ENCODE measurements at regions not wholly inside any gene's neighbourhood (a gene's known extent, or its start where the extent isn't known, plus 50 kb on each side); places are given as distances from the start of the nearest gene placed in this dataset.

DNA sequence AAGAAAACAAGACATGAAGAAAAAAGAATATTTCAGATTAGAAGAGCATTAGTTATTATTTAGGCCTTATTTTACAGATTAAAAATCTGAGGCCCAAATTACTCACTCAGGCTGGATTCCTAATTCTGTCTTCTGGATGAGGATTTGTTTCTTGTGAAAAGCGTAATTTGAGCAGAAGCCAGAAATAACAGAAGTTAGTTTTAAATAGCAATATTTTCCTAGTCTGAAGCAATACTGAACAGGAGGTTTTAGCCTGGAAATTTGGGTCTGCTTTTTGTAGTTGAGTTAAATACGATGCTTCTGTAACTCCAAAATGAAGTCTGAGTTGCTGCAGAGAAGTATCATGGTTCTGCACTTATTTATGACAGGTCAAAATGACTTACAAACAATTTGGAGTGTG lies 124.9 kb downstream of the RTL3 start:
- Mint-ChIP-seq H3K4me3 (no peak overlapping the region), H3K36me3 (ENCODE audit: insufficient read depth) (no peaks in the 10 kb centered on the region), H3K9me3 (no peaks in the 10 kb centered on the region), H3K27me3 (no peaks in the 10 kb centered on the region), H3K4me1 (no peaks in the 10 kb centered on the region), H3K27ac (ENCODE audit: low read depth) (peak overlapping the region; percentile 52)
- DNase-seq (ENCODE audit: low spot score in 2 of 2) (no peak), ATAC-seq (replicated peaks; ENCODE audit: extremely low read depth, poor library complexity, severe bottlenecking) (no peak)

DNA sequence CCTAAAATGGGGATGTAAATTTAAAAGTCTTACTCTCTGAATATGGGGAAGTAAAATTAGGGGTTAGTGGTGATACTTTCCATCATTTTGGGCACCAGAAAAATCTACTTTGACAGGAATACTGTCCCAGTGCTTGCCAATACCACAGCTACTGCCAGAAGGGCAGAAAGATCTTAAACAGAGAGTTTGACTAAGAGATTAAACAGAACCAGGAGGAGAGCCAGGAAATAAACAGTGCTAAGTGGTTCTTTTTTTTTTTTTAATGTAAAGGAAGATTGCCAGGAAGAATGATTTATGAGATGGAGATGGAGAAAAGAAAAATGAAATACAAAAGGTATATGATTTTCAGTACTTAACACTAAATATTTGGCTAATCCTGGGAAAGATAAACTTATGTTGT lies 126.8 kb downstream of the RTL3 start:
- no peak for ATAC-seq (replicated peaks; ENCODE audit: extremely low read depth, poor library complexity, severe bottlenecking)
- no peaks in the 10 kb centered on the region for H3K36me3 Mint-ChIP-seq (ENCODE audit: insufficient read depth)
- H3K27ac Mint-ChIP-seq (ENCODE audit: low read depth), result no peak overlapping the region
- DNase-seq (ENCODE audit: low spot score in 2 of 2), result no peak
- no peaks in the 10 kb centered on the region for H3K4me1 Mint-ChIP-seq
- H3K9me3 Mint-ChIP-seq, result no peaks in the 10 kb centered on the region
- no peak overlapping the region for H3K4me3 Mint-ChIP-seq
- H3K27me3 Mint-ChIP-seq, result no peaks in the 10 kb centered on the region

DNA sequence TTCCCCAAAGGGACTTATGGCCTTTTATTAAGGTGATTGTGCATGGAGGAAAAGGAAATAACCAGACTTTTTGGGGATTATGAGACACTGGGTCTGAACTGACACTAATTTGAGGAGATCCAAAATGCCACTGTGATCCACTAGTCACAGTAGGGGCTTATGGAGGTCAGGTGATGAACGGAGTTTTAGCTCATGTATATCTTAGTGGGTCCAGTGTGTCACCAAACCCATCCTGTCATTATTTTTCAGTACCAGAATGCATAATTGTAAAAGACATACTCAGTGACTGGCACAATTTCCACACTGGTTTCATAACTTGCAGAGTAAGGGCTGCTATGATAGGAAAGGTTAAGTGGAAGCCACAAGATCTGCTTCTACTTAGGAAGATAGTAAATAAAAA lies 131.3 kb downstream of the RTL3 start:
- Mint-ChIP-seq H3K4me3 (no peak overlapping the region), H3K9me3 (no peaks in the 10 kb centered on the region), H3K27me3 (no peaks in the 10 kb centered on the region), H3K4me1 (no peaks in the 10 kb centered on the region), H3K27ac (ENCODE audit: low read depth) (no peak overlapping the region), H3K36me3 (ENCODE audit: insufficient read depth) (no peaks in the 10 kb centered on the region)
- DNase-seq (ENCODE audit: low spot score in 2 of 2) (no peak), ATAC-seq (replicated peaks; ENCODE audit: extremely low read depth, poor library complexity, severe bottlenecking) (no peak)

DNA sequence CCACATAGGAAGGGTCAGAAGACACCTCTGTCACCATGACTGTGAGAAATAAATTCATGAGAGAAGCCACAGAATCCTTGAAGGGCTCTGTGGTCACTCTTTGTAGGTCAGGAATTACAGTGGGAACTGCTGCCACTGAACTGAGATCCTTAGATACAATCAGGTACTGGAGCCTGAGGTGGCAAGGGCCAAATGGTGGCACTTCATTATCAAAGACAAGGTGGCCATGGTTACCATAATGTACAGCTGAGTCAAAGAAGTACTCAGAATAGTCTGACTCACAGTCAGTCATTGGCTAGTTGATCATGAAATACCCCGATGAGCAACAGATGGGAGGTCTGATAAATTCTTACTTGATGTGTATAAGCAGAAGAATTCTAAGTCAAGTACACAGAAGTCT lies 131.9 kb downstream of the RTL3 start:
- ATAC-seq (replicated peaks; ENCODE audit: extremely low read depth, poor library complexity, severe bottlenecking) (no peak), DNase-seq (ENCODE audit: low spot score in 2 of 2) (no peak)
- Mint-ChIP-seq H3K36me3 (ENCODE audit: insufficient read depth) (no peaks in the 10 kb centered on the region), H3K27ac (ENCODE audit: low read depth) (no peak overlapping the region), H3K4me3 (no peak overlapping the region), H3K4me1 (no peaks in the 10 kb centered on the region), H3K27me3 (no peaks in the 10 kb centered on the region), H3K9me3 (no peaks in the 10 kb centered on the region)

DNA sequence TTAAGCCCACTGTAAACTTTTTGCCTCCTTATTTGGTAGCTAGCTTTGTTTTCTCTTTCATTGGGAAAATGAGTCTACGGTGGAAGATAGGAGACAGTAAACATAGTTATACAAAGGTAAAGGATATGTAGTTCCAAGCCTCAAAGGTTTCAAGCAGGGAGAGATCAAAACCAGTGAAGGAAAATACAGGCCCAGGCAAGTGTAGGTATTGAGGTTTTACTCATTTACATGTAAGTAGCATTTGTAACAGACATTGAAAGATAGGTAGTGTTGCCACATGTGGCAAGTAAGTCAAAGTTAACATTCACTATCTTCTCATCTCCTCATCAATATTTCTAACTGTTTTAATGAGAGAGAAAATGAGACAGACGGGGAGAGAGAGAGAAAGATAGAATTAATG lies 136.5 kb downstream of the RTL3 start:
- ATAC-seq (replicated peaks; ENCODE audit: extremely low read depth, poor library complexity, severe bottlenecking), result no peak
- H3K4me1 Mint-ChIP-seq, result peaks cover 3% of the 10 kb centered on the region

DNA sequence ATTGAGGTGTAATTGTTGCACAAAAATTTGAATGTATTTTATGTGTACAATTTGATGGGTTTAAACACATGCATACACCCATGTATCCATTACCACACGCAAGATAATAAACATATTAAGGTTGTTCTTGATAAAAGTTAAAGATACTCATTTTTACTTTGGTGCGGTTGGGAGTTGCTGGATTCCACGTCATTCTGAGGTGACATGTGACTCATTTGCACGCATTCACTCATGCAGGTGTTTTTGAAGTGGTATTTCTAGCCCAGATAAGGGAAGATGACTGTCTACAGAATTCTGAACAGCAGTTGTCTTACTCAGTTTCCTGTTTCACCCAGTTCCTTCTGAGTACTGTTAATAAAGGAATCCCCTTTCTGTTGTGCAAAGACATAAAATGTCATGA lies 142.0 kb downstream of the RTL3 start:
- H3K27ac Mint-ChIP-seq (ENCODE audit: low read depth), result peak overlapping the region; percentile 79
- H3K4me1 Mint-ChIP-seq, result peaks cover 16% of the 10 kb centered on the region
- H3K4me3 Mint-ChIP-seq, result no peak overlapping the region
- H3K36me3 Mint-ChIP-seq (ENCODE audit: insufficient read depth), result peaks cover 3% of the 10 kb centered on the region
- DNase-seq (ENCODE audit: low spot score in 2 of 2), result peak in 1 of 2 donors; percentile 55
- no peaks in the 10 kb centered on the region for H3K27me3 Mint-ChIP-seq
- peak; percentile 94 for ATAC-seq (replicated peaks; ENCODE audit: extremely low read depth, poor library complexity, severe bottlenecking)
- no peaks in the 10 kb centered on the region for H3K9me3 Mint-ChIP-seq

More for the DNA sequence above, 136.5 kb downstream of the RTL3 start:
- H3K27me3 Mint-ChIP-seq, result no peaks in the 10 kb centered on the region
- no peak overlapping the region for H3K27ac Mint-ChIP-seq (ENCODE audit: low read depth)
- H3K4me3 Mint-ChIP-seq, result no peak overlapping the region
- H3K36me3 Mint-ChIP-seq (ENCODE audit: insufficient read depth), result peaks cover 2% of the 10 kb centered on the region
- no peaks in the 10 kb centered on the region for H3K9me3 Mint-ChIP-seq
- no peak for DNase-seq (ENCODE audit: low spot score in 2 of 2)

DNA sequence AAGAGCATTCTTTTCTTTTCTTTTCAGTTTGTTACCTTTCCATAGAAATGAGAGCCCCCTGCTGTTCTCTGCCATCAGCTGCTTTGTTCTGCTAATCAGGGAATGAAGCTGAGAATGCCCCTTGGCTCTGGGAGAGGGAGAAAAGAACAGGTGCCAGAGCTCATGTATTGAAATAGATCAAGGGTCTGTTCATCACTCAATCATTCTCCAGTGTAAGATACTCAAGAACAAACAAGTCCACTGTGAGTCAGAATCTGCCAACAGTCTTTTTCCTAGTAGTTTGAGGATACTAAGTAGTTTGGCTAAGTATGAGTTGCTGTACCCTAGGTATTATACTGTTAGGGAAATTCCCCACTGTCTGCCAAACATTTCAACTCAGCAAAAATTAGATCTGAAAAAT lies 144.3 kb downstream of the RTL3 start:
- H3K27ac Mint-ChIP-seq (ENCODE audit: low read depth), result no peak overlapping the region
- no peak for DNase-seq (ENCODE audit: low spot score in 2 of 2)
- no peaks in the 10 kb centered on the region for H3K9me3 Mint-ChIP-seq
- peaks cover 16% of the 10 kb centered on the region for H3K4me1 Mint-ChIP-seq
- H3K36me3 Mint-ChIP-seq (ENCODE audit: insufficient read depth), result peaks cover 3% of the 10 kb centered on the region
- ATAC-seq (replicated peaks; ENCODE audit: extremely low read depth, poor library complexity, severe bottlenecking), result no peak
- H3K4me3 Mint-ChIP-seq, result no peak overlapping the region
- H3K27me3 Mint-ChIP-seq, result no peaks in the 10 kb centered on the region

DNA sequence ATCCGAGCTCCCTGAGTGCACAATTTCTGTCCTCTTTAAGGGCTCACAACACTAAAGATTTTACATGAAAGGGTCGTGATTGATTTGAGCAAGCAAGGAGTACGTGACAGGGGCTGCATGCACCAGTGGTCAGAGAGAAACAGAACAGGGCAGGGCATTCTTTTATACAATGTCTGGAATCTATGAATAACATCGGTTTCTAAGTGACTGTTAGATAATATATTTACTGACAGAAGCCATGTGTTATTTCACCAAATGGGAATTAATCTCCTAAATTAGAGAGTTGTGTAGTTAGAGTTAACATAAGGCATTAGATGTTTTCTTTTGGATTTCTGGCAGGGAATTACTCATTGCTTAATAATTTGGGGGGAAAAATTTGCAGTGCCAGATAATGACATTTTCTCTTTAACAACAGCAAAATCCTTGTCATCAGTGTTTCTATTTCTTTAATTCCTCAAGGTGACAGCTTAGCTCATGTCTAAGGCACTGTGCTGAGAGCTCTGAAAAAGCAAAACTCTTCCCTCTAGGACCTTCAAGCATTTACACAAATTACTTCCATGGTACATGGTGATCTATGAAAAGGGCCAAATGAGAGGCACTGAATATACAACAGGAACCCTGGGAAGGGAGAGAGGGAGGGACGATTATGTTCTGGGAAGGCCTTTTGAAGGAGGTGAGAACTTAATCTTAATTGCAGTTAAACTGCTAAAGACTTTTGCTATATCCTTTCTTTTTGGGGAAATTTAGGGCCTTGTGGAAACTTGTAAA lies 145.0 kb downstream of the RTL3 start:
- no peak overlapping the region for H3K4me3 Mint-ChIP-seq
- H3K27ac Mint-ChIP-seq (ENCODE audit: low read depth), result no peak overlapping the region
- ATAC-seq (replicated peaks; ENCODE audit: extremely low read depth, poor library complexity, severe bottlenecking) (no peak), DNase-seq (ENCODE audit: low spot score in 2 of 2) (no peak)
- no peaks in the 10 kb centered on the region for H3K27me3 Mint-ChIP-seq
- no peaks in the 10 kb centered on the region for H3K9me3 Mint-ChIP-seq
- peaks cover 16% of the 10 kb centered on the region for H3K4me1 Mint-ChIP-seq
- peaks cover 3% of the 10 kb centered on the region for H3K36me3 Mint-ChIP-seq (ENCODE audit: insufficient read depth)

DNA sequence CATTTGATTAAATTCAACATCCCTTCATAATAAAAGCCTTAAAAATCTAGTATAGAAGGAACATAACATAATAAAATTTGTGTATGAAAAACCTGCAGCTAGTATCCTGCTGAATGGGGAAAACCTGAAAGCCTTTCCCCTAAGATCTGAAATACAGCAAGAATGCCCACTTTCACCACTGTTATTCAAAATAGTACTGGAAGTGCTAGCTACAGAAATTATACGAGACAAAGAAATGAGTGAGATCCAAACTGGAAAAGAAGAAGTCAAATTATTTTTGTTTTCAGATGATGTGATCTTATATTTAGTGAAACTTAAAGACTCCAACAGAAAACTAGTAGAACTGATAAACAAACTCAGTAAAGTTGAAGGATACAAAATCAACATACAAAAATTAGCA lies 152.9 kb downstream of the RTL3 start:
- H3K27me3 Mint-ChIP-seq, result no peaks in the 10 kb centered on the region
- DNase-seq (ENCODE audit: low spot score in 2 of 2) (no peak), ATAC-seq (replicated peaks; ENCODE audit: extremely low read depth, poor library complexity, severe bottlenecking) (no peak)

DNA sequence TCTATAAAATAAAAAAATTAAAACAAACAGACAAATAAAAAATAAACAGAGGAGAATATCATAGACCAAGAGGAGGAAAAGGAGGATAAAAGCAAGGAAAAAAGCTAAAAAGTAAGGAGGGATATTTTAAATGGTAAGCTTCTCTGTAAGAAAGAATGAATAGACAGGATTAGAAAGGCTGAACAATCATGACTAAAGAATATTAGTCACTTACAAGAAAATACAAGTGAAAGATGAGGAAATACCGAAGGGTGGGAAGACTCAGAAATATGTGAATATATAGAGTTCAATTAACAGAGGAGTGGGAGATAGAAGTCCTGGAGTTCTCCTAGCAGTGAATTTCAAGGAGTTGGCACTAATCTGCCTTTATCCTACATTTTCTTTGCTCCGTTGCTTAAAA lies 162.6 kb downstream of the RTL3 start:
- H3K4me1 Mint-ChIP-seq, result no peaks in the 10 kb centered on the region
- H3K27me3 Mint-ChIP-seq, result peaks cover 20% of the 10 kb centered on the region
- ATAC-seq (replicated peaks; ENCODE audit: extremely low read depth, poor library complexity, severe bottlenecking), result no peak
- no peak overlapping the region for H3K4me3 Mint-ChIP-seq
- no peaks in the 10 kb centered on the region for H3K9me3 Mint-ChIP-seq
- no peak overlapping the region for H3K27ac Mint-ChIP-seq (ENCODE audit: low read depth)
- no peak for DNase-seq (ENCODE audit: low spot score in 2 of 2)
- peaks cover 2% of the 10 kb centered on the region for H3K36me3 Mint-ChIP-seq (ENCODE audit: insufficient read depth)

More for the DNA sequence above, 152.9 kb downstream of the RTL3 start:
- no peaks in the 10 kb centered on the region for H3K9me3 Mint-ChIP-seq
- H3K36me3 Mint-ChIP-seq (ENCODE audit: insufficient read depth), result no peaks in the 10 kb centered on the region
- no peaks in the 10 kb centered on the region for H3K4me1 Mint-ChIP-seq
- H3K27ac Mint-ChIP-seq (ENCODE audit: low read depth), result no peak overlapping the region
- H3K4me3 Mint-ChIP-seq, result no peak overlapping the region

DNA sequence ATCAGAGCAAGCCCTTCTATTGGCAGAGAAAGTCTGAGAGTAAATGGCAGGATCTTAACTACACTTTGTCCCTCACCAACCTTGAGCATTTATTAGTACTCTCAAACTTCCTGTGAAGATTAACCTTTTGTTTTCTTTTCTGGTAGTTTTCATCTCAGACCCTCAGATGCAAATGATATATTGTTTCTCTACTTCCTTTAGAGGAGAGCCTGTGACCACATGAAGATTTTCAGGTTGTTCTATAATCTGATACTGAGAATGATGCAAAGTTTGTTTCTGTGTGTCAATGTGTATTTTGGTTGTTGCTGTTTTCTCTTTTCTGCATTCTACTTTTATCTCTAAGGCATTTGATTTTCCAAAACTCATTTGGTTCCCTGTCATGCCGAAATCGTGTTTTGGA lies 165.8 kb upstream of the CYSLTR1 start:
- Mint-ChIP-seq H3K27me3 (peaks cover 26% of the 10 kb centered on the region), H3K9me3 (no peaks in the 10 kb centered on the region), H3K27ac (ENCODE audit: low read depth) (no peak overlapping the region), H3K4me3 (no peak overlapping the region), H3K4me1 (no peaks in the 10 kb centered on the region), H3K36me3 (ENCODE audit: insufficient read depth) (peaks cover 2% of the 10 kb centered on the region)
- DNase-seq (ENCODE audit: low spot score in 2 of 2) (no peak), ATAC-seq (replicated peaks; ENCODE audit: extremely low read depth, poor library complexity, severe bottlenecking) (no peak)

DNA sequence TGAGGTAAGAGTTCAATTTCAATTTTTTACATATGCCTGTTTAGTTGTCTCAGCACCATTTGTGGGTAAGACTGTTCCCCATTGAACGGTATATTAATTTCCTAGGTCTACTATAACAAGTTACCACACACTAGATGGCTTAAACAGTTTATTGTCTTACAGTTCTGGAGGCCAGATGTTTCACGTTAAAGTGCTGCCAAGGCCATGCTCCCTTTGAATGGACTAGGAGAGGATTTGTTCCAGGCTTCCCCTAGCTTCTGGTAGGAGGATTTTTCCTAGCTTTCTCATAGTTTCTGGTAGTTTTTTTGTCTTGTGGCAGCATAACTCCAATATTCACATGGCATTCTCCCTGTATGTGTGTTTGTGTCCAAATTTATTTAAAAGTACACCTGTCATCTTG lies 149.3 kb upstream of the CYSLTR1 start:
- ATAC-seq (replicated peaks; ENCODE audit: extremely low read depth, poor library complexity, severe bottlenecking) (no peak), DNase-seq (ENCODE audit: low spot score in 2 of 2) (no peak)
- H3K4me3 Mint-ChIP-seq, result no peak overlapping the region
- no peaks in the 10 kb centered on the region for H3K36me3 Mint-ChIP-seq (ENCODE audit: insufficient read depth)
- H3K9me3 Mint-ChIP-seq, result peaks cover 6% of the 10 kb centered on the region
- no peaks in the 10 kb centered on the region for H3K4me1 Mint-ChIP-seq
- peaks cover 1% of the 10 kb centered on the region for H3K27me3 Mint-ChIP-seq
- H3K27ac Mint-ChIP-seq (ENCODE audit: low read depth), result no peak overlapping the region

DNA sequence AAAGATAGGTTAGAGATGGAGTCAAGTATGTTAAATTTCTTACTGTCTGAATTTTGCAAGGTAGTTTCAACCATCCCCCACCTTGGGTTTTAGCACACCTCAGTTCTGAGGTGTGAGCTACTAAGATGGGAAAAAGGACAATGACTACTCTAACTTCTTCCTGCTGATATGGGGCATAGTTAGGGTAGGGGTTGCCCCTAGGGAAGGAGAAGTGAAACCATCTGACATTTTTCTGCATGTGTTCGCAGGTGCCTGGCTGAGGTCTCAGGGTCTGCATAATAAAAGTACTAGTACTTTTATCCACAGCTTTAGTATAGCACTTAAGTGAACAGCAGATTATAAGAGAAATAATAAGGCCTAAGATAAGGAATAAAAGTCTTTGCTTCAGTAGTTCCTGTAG lies 129.5 kb upstream of the CYSLTR1 start:
- H3K27me3 Mint-ChIP-seq, result no peaks in the 10 kb centered on the region

More for the DNA sequence above, 129.5 kb upstream of the CYSLTR1 start:
- DNase-seq (ENCODE audit: low spot score in 2 of 2), result no peak
- H3K36me3 Mint-ChIP-seq (ENCODE audit: insufficient read depth), result no peaks in the 10 kb centered on the region
- ATAC-seq (replicated peaks; ENCODE audit: extremely low read depth, poor library complexity, severe bottlenecking), result no peak
- no peak overlapping the region for H3K27ac Mint-ChIP-seq (ENCODE audit: low read depth)
- no peak overlapping the region for H3K4me3 Mint-ChIP-seq
- no peaks in the 10 kb centered on the region for H3K9me3 Mint-ChIP-seq
- no peaks in the 10 kb centered on the region for H3K4me1 Mint-ChIP-seq
